Midbrain (tissue), 1 donor: ENCODE measurements at regions not wholly inside any gene's neighbourhood (a gene's known extent, or its start where the extent isn't known, plus 50 kb on each side); places are given as distances from the start of the nearest gene placed in this dataset.
A peak's percentile ranks its signal among the peaks of the same experiment; 100 is the strongest.

Source experiments
- DNase-seq: peaks from one replicate; lab custom pipeline; 2025; lab: John Stamatoyannopoulos, UW

DNA sequence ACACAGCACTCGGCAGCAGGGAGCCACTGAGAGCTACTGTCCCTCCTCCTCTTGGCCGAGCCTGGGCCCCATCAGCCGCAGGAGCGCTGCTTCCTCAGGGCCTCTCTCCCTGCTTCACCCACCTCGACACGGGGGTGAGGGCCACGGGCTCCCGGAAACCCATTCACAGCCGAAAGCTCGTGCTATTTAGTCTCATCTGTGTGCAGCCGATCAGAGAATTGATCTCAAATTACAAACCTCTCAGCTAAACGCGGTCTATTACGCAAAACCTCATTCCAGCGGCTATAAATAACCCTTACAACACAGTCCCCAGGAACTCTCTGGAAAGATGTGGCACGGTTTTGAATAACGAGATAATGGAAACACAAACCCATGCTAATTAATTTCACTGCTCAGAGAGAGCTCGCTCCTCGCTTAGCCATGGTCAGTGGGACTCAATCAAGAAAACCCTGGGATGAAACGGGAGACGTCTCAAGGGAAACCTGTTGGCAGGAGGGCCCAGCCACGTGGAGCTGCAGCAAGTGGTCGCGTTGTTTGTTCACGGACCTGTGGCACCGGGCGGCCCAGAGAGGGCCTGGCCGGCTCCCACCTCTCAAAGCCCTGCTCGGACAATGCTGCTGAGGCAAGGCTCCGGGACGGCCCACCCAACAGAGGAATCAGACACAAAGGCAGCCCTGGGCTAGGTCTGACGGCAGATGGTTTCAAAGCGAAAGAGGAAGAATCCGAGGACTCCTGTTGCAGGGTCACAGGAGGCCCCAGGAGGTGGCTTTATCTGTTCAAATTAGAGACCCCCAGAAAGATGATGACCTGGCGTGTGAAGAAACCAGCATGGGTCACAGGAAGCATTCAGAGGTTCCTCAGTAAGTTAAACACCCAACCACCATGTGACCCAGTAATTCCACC is 210.5 kb downstream of the CTTN start:
- no peak for DNase-seq

- no peak for DNase-seq
These were observed 212.5 kb downstream of the CTTN start for GRCh38 chr11:70610566-70611565.

DNA sequence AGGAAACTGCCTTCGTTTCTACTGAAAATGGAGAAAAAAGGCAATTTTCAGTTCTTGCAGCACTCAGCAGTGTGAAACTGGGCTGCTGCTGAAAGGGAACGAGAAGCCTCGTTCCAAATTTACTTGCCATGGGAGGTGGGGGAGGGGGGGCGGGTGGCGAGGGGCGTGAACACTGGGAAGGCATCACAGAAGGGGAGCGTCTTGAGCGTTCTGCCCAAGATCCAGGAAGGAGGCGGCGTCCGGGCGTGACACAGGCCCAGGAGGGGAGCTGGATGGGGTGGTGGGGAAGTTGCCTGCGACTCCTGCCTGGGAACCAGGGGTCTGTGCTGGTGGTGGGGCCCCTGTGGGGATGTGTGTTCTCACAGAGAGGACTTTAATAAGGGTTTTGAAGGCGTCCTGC is 213.5 kb downstream of the CTTN start:
- DNase-seq = no peak

GRCh38 chr11:70612459-70613141 is 214.3 kb downstream of the CTTN start:
- no peak for DNase-seq

DNA sequence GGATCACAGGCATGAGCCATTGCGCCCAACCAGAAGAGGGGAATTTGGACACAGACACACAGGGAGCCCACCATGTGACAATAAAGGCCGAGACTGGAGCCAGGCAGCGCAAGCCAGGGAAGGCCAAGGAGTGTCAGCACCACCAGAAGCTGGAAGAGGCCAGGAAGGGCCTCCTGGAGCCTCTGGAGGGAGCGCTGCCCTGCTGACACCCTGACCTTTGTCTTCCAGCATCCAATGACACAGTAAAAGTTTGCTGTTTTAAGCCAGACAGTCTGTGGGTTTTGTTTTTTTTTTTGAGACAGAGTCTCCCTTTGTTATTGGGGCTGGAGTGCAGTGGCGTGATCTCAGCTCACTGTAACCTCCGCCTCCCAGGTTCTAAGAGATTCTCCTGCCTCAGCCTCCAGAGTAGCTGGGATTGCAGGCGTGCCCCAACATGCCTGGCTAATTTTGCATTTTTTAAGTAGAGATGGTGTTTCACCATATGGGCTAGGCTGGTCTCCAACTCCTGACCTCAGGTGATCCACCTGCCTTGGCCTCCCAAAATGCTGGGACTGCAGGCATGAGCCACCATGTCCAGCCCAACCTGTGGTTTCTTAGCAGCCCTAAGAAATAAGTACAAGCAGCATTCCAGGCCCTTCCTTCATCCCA is 215.8 kb downstream of the CTTN start:
- no peak for DNase-seq

DNA sequence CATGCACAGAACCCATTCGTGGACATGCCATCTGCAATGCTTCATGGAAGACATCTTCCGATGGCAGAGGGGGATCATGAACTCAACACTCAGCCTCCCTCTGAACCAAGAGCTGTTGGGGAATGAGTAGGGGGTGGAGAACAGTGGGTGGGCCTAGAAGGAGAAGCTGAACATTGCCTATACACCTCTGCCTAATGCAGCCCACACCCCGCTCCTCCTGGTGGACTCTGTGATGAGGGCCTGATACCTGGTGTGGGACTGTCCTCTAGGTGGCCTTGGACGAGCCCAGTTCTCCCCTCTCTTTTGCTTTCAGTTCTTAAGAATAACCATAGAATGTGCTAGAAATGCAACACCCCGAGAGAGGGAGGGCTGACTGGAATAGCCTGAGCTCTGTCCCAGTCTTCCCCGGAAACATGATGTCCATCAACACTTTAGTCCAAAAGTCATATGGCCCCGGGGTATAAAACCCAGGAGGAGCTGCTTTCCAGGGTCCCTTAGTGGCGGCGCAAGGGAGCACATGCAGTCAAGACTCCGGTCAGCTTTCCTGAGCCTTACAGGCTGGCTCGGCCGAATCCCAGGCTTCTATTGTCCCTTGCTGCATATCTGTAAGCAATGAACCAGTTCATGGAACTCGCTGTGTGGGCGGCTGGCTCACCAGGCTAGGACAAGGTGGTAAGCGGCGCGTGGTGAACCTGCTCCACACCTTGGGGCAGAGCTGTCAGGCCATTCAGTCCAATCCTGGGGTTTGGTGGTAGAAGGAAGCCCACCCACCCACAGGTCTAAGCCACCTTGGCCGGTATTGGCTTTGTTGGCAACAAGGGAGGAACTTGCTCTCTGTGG is 216.9 kb downstream of the CTTN start:
- DNase-seq = no peak

DNA sequence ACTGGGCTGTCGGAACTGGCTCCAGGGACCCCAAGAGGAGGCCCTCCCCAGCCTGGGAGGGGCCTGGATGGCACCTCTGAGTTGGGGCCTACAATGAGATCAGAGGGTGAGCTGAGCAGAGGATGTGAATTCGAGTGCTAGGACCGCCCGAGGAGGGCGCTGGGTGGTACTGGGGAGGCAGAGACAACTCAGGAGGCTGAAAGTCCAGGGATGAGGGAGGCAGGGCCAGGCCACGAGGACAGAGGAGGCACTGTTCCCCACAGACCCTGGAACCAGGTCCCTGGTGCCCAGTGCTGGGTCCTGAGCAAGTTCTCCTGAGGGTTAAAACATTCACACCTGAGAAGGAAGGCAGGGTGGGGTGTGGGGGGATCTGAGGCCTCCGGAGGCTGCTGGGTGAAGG is 218.0 kb downstream of the CTTN start:
- no peak for DNase-seq

DNA sequence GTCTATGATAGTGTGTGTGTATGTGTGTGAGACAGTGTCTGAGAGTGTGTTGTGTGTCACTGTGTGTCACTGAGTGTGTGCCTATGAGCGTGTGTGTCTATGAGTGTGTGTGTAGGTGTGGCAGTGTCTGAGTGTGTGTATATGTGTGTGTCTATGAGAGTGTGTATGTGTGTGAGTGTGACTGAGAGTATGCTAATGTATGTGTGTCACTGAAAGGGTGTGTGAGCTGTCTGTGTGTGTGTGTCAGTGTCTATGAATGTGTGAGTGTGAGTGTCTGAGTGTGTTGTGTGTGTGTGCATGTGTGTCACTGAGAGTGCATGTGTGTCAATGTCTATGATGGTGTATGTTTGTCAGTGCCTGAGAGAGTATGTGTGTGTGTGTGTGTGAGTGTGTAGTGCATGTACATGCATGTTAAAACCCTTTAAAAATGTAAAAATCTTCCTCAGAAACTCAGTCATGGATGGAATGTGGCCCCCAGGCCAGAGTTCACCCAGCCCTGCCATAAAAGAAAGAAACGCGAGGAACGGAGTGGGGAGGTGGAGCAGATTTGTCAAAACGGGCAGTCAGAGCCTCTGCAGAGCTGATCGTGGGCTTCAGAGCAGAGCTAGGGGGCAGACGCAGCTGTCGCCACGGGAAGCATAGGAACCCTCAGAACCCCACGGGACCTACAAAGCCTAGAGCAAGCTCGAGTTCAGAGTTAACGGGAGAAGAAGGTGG is 218.8 kb downstream of the CTTN start:
- no peak for DNase-seq

GRCh38 chr11:70618431-70619101 is 220.2 kb downstream of the CTTN start:
- no peak for DNase-seq

GRCh38 chr11:70619591-70619990 is 221.3 kb downstream of the CTTN start:
- DNase-seq = no peak

GRCh38 chr11:70620510-70621184 is 222.3 kb downstream of the CTTN start:
- no peak for DNase-seq

GRCh38 chr11:70621241-70621640 is 222.9 kb downstream of the CTTN start:
- no peak for DNase-seq

DNA sequence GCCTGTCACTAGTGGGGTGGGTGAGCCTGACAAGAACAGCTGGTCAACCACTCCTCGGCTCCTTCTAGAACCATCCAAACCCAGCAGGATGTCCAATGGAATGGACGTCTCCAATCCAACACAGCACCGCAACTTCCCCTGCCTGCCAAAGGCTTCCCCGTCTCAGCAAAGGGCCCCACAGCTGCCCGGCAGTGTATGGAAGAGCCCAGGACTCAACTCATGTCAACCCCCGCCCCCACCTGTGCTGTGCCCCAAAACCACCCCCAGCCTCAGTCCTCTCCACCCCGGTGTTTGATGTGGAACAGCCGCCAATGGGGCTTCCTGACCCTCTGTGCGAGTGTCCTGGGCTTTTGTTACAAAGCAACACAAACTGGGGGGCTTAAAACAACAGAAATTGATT is 223.8 kb downstream of the CTTN start:
- DNase-seq = no peak

GRCh38 chr11:70623906-70624597 is 225.7 kb downstream of the CTTN start:
- DNase-seq = no peak

DNA sequence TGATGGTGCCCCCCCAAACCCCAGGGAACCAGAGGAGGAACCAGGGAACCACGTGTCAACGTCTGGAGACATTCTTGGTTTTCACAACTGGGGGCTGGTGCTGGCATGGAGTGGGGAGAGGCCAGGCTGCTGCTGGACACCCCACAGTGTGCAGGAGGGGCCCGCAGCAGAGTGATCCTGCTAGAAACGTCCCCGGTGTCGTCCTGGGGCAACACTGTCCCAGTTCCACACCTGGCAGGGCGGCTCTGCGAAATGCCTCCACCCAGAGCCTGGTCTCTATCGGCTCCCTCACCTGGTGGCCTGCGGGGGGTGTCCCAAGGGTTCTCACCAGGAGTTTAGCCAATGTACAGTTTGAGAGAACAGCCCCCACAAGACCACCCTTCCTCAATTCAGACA is 226.3 kb downstream of the CTTN start:
- no peak for DNase-seq

- DNase-seq = no peak
These were observed 226.7 kb downstream of the CTTN start for GRCh38 chr11:70625051-70625450.

DNA sequence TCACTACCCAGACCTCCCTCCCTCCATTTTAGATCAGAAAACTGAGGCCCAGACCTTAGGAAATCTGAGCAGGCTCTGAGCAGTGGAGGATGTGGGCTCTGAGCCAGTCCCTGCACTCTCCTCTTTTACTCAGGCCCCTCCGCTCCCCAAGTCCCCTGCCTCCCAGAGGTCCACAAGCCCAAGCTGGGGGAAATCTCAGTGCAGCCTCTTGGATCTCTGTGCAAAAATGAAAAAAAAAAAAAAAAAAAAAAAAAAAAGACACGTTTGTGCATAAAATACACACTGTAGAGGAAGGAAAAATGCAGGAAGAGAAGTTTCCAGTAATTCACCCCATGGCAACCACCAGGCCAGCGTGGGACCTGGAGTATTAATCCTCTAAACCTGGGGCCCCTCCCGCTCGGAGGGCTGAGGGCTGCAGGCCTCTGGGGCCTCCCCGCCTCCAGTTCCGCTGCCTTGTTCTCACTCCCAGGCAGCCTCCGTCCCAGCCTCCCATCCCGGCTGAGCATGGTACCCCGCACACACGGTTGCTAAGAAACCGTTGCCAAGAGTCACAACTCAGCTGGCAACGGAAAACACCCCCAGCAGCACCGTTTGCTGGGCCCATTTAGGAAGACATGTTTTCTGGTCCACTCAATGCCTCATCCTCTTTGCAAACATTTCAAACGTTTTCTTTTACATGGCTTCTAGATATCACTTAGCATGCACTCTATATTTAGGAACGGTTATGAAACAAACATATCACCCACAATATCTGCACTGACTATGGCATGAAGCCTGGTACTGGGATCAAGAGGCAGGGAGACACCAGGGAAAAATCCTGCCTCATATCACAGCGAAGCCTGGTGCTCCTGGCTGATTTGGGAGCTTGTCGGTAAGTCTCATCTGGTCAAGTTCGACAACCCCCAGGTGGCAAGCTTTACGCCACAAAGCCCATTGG is 227.5 kb downstream of the CTTN start:
- DNase-seq = peak; percentile 24
